ENCODE measurements at regions not wholly inside any gene's neighbourhood (a gene's known extent, or its start where the extent isn't known, plus 50 kb on each side); places are given as distances from the start of the nearest gene placed in this dataset.
"Not testable (repeated sequence)": the region's sequence is repeated elsewhere in the genome, so short reads cannot be mapped to it uniquely, and the experiment has no call there.

- no peak for TF ChIP-seq MTA1 (IDR thresholded peaks at IDR 0.05; ENCODE audit: borderline replicate concordance)
- no peak for TF ChIP-seq ARID4B (CRISPR knock-in tag; IDR thresholded peaks at IDR 0.05)
- TF ChIP-seq FOXK1 (CRISPR knock-in tag; IDR thresholded peaks at IDR 0.05; ENCODE audit: borderline replicate concordance): no peak
- TF ChIP-seq ZNF668 (CRISPR knock-in tag; IDR thresholded peaks at IDR 0.05): no peak
- no peak for TF ChIP-seq RBFOX2 (IDR thresholded peaks at IDR 0.05; ENCODE audit: low read depth, low read length)
Measured at GRCh38 chr7:63106506-63107388, 891.9 kb upstream of the ZNF722 start (continued).

- ATAC-seq; BruUV-seq (replicated peaks); H3K4me2 ChIP-seq (ENCODE audit: insufficient read depth, low read length); FAIRE-seq; H3K9me1 ChIP-seq (ENCODE audit: control insufficient read depth, insufficient read depth, low read length); H3K27ac ChIP-seq (ENCODE audit: extremely low read depth, low read depth, low read length); H3K4me1 ChIP-seq (replicated peaks in 1 of 2; ENCODE audit: control insufficient read depth in 2 of 2, insufficient read depth in 2 of 2, low read length in 2 of 2); H3K79me2 ChIP-seq (ENCODE audit: control insufficient read depth, insufficient read depth, low read length); H3K9ac ChIP-seq (ENCODE audit: insufficient read depth in 1 of 2, low read depth in 2 of 2, low read length in 2 of 2); H3K36me3 ChIP-seq (ENCODE audit: control insufficient read depth, insufficient read depth, low read length); H4K20me1 ChIP-seq (replicated peaks; ENCODE audit: control insufficient read depth, insufficient read depth, low read length); H3K4me3 ChIP-seq; H2AFZ ChIP-seq (ENCODE audit: low read depth, low read length); H3K27me3 ChIP-seq (ENCODE audit: control insufficient read depth in 2 of 2, insufficient read depth in 2 of 2, low read length in 2 of 2); in situ Hi-C loops (cut with MboI); POLR2A ChIA-PET; intact Hi-C loops (cut with micrococcal nuclease); DNase-seq (ENCODE audit: extremely low read depth in 1 of 4, low spot score in 3 of 4); H3K9me3 ChIP-seq (replicated peaks; ENCODE audit: control insufficient read depth, insufficient read depth, low read depth, low read length); TF ChIP-seq CEBPG (CRISPR knock-in tag; IDR thresholded peaks at IDR 0.05): not testable (repeated sequence)
- 2% methylated on average over 7 of the region's 7 CpGs for WGBS (ENCODE audit: insufficient coverage, low coverage, missing lambda C conversion rate)
- CTCF ChIA-PET (ENCODE audit: low intra/inter-chr PET ratio): interaction anchor here (0.6 kb wide), 1 partner anchor 17 kb away, joined by 3 read pairs; no protein-coding TSS in a partner anchor
- TF ChIP-seq CEBPG (tag; conservative IDR thresholded peaks at IDR 0.05 in 1 of 2, IDR thresholded peaks at IDR 0.05 in 1 of 2): peak in 1 of 2 experiments; percentile 60; a peak in 1 of 4 replicates
- peak; percentile 68 for TF ChIP-seq CEBPB (tag; IDR thresholded peaks at IDR 0.05)
Measured at GRCh38 chr7:63111511-63111910, 887.1 kb upstream of the ZNF722 start.
